Astrocyte of the cerebellum (primary cell): ENCODE measurements at regions not wholly inside any gene's neighbourhood (a gene's known extent, or its start where the extent isn't known, plus 50 kb on each side); places are given as distances from the start of the nearest gene placed in this dataset.

ENCODE experiments used
- DNase-seq: peaks from one replicate; pipeline ENCODE4 v3.0.0-alpha.2; 2011; ENCODE audit warnings: low read depth
- H3K4me3 ChIP-seq: 2 replicates; pipeline ENCODE4 v1.5.1; 2011; ENCODE audit warnings: mild to moderate bottlenecking, low read depth, low read length, moderate library complexity
- in situ Hi-C: cut with HindIII; loops from 2 replicates; pipeline ENCODE4 v1.10.0; 2017; ENCODE audit warnings: low sequenced_read_pairs
- TF ChIP-seq, protein P1 (sequence below): IDR thresholded peaks from 2 replicates; pipeline ENCODE4 v1.5.1; 2012; ENCODE audit warnings: low read length, low read depth, moderate library complexity, mild to moderate bottlenecking; ENCODE audit errors: missing control alignments

DNA sequence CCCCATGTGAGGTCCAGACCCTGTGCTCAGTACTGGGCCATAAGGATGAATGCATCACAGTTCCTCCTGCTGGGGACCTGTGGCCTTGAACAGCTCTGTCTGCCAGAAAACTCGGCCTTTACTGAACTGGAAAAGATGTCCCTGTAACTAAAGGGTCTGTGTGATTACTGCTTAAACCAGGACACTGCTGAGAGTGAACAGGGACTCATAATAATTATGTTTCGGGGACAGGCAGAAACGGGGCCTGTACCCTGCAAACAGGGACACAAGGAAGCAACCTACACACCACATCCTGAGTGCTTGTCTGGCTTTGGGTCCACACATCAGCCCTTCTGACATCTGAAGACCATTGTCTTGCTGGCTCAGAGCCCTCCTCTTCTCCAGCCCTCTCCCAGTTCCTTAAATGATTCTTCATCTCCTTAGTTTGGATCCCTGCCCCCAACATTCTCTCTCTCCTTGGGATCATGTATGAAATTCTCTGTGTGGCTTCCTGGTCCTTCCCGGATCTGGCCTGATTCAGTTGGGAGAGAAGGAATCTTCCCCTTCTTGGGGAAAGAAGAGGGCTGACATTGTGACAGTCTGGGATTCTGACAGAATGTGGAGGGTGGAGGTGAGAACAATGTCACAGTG lies 248.0 kb downstream of the MYCN start:
- in situ Hi-C loops = no loop called here
- H3K4me3 ChIP-seq = no peak overlapping the region
- no peak for DNase-seq
- TF ChIP-seq, protein P1, sequence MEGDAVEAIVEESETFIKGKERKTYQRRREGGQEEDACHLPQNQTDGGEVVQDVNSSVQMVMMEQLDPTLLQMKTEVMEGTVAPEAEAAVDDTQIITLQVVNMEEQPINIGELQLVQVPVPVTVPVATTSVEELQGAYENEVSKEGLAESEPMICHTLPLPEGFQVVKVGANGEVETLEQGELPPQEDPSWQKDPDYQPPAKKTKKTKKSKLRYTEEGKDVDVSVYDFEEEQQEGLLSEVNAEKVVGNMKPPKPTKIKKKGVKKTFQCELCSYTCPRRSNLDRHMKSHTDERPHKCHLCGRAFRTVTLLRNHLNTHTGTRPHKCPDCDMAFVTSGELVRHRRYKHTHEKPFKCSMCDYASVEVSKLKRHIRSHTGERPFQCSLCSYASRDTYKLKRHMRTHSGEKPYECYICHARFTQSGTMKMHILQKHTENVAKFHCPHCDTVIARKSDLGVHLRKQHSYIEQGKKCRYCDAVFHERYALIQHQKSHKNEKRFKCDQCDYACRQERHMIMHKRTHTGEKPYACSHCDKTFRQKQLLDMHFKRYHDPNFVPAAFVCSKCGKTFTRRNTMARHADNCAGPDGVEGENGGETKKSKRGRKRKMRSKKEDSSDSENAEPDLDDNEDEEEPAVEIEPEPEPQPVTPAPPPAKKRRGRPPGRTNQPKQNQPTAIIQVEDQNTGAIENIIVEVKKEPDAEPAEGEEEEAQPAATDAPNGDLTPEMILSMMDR = no peak

DNA sequence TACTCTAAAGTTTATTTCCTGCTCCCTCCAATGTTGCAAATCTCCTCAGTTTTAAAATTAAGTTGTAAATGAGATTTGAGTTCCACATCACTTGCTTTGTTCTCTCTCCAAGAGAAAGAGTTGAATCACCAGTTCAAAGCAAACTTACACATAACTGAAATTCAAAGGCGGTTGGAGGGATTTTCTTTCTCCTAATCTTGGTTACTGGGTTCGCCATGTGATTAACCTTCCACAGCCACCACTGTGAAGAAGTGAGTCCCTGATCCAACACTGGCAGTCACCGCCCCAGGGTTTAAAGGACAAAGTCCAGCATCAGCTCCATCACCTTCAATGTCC lies 247.1 kb downstream of the MYCN start:
- TF ChIP-seq, protein P1 = no peak
- in situ Hi-C loops = no loop called here
- H3K4me3 ChIP-seq = no peak overlapping the region
- no peak for DNase-seq

DNA sequence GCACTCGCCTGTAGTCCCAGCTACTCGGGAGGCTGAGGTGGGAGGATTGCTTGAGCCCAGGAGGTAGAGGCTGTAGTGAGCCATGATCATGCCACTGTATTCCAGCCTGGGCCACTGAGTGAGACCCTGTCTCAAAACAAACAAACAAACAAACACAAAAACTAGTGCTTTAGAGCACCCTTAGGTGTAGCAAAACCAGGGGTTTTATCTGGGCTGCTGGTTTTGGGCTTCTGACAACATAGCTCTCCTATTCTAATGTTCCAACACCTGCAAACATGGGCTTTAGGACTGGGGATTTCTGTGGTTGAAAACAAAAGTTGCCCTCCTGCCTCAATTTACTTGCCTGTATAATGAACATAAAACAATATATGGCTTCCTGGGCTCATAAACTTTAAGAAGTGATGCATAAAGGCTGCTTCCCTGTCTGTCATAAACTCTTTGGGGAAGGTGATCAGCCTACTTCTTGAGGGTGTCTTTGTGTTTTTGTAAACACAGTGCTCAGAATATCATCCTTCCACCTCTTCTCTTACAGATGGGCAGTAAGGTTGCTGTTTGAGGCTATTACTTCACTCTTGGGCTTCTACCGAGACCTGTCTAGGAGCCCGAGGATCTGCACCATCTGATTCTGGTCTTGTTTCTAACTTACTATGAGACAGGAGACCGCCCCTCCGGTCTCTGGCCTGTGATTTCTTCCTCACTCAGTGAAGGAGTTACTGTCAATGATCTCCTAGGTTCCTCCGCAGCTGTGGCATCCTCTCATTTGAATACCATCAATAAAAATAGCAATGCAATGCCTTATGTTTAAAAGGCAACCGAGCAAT lies 246.5 kb downstream of the MYCN start:
- in situ Hi-C loops = no loop called here
- TF ChIP-seq, protein P1 = no peak
- H3K4me3 ChIP-seq = no peak overlapping the region
- no peak for DNase-seq

DNA sequence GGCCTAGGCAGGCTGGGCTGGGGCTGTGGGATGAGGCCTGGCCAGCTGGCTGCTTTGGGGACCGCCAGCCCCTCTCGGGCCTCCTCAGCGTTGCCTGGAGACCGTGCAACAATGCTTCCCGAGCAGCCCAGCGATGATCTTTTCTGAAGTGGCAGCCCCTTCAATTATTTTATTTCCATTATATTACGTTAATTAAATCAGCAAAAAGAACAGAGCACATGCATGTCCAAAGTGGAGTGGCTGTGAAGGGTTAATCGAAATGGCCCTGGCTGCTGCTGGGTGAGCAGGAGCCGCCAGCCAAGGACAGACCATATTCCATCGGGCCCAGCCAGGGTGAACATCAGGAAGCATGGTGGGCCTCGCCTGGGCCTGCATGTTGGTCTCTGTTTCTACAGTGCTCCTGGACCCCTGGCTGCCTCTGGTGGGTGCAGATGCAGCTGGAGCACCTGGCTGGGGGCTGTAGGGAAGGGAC lies 245.5 kb downstream of the MYCN start:
- H3K4me3 ChIP-seq = no peak overlapping the region
- in situ Hi-C loops = no loop called here
- TF ChIP-seq, protein P1 = no peak
- DNase-seq = no peak

DNA sequence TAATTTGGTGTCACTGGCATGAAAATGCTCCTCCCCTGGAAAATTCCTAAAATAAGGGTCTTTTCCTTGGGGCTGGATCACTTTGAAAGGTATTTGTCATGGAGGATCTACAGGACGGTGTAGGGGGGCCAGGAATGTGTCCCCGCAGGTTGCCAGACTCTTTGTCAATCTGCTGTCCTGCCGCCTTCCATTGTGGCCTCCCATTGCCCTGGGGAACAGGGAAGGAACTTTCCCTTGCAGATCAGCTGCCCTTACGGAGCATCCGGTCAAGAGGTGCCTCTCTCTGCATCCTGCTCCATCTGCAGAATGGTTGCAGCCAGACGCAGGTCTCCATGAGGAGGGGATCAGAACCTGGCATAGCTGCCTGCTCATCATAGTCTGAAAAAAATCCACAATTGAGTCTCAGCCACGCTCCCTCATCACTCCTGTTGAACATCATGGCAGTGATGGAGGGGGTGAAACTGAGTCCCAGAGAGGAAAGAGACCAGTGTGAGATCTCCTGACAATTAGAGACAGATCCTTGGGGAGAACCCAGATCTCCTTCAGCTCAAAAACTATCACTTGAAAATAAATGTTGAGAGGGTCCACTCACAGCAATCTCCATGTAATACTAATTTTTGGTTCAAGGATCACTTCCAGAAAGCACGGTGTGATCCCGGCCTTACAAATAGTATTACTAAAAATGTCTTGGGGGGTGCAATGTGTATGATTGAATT lies 244.8 kb downstream of the MYCN start:
- in situ Hi-C loops = no loop called here

DNA sequence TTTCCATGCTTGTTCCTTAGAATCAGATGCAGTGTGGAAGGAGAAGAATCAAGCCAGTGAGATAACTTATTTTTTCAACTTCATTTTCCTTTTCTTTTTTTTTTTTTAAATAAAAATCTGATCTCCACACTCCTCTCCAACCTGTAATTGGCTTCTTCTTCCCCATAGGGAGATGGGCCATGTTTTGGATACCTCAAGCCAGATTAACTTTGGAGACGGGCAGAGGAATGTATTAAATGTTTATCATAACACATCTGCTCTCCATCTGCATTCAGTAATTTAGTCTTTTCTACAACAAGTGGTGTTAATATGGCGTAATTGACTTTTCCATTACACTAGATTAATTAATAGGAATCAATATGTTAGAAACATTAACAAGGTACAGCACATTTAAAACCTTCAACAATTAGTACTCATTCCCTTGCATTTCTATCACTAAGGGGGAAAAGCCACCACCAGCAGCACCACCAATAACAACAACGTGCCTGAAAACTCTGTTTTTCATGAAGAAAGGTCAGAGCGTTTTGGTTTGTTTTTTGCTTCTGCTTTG lies 244.1 kb downstream of the MYCN start:
- DNase-seq = no peak

More for the DNA sequence above, 244.8 kb downstream of the MYCN start:
- DNase-seq = no peak
- no peak overlapping the region for H3K4me3 ChIP-seq
- TF ChIP-seq, protein P1 = no peak

More for the DNA sequence above, 244.1 kb downstream of the MYCN start:
- H3K4me3 ChIP-seq = no peak overlapping the region
- in situ Hi-C loops = no loop called here
- TF ChIP-seq, protein P1 = no peak
